ENCODE measurements at regions not wholly inside any gene's neighbourhood (a gene's known extent, or its start where the extent isn't known, plus 50 kb on each side); places are given as distances from the start of the nearest gene placed in this dataset.
"Not testable (repeated sequence)": the region's sequence is repeated elsewhere in the genome, so short reads cannot be mapped to it uniquely, and the experiment has no call there.

- no peak for TF ChIP-seq CTCF (IDR thresholded peaks at IDR 0.05; ENCODE audit: extremely low read depth, missing control alignments)
- no peak for DNase-seq (ENCODE audit: low spot score)
Measured at GRCh38 chr21:15660423-15660804, 69.4 kb upstream of the USP25 start.

DNA sequence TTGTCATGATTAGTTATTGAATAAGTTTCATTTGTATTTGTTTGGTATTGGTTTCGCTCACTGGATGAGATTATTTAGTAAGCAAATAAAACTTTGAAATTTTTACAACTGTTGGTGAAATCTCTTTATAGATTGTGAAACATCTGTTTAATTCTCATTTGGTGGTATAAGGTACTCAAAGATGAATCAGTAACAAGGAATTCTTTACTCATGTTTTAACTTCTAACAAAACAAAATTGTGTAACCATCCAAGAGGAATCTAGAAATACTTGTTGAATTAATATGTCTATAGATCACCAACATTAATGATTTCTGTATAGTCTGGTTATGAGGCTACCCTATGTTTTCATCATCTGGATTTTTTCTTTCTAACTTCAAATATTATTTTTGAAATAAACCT is 62.8 kb upstream of the USP25 start:
- no peak for TF ChIP-seq CTCF (IDR thresholded peaks at IDR 0.05; ENCODE audit: extremely low read depth, missing control alignments)
- DNase-seq (ENCODE audit: low spot score): no peak

GRCh38 chr21:15667819-15668218 is 62.0 kb upstream of the USP25 start:
- DNase-seq (ENCODE audit: low spot score): no peak
- no peak for TF ChIP-seq CTCF (IDR thresholded peaks at IDR 0.05; ENCODE audit: extremely low read depth, missing control alignments)

DNA sequence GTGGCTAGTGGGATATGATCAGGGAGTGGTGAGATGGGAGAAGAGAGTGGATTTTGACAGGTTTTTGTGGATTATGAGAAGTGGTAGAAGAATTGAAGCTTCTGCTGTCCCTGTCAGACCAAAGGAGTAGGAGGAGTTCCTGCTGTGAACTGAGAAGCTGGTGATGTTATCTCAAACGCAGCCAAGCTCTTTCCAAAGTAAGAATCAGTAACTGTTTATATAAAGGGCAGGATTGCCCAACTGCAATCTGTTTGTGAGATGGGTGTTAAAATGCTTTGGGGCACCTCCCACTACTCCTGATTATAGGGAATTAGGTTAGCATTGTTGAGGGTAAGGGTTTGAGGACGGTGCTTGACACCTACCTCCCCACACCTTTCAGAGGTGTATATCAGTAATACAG is 60.5 kb upstream of the USP25 start:
- TF ChIP-seq CTCF (IDR thresholded peaks at IDR 0.05; ENCODE audit: extremely low read depth, missing control alignments): no peak
- no peak for DNase-seq (ENCODE audit: low spot score)

DNA sequence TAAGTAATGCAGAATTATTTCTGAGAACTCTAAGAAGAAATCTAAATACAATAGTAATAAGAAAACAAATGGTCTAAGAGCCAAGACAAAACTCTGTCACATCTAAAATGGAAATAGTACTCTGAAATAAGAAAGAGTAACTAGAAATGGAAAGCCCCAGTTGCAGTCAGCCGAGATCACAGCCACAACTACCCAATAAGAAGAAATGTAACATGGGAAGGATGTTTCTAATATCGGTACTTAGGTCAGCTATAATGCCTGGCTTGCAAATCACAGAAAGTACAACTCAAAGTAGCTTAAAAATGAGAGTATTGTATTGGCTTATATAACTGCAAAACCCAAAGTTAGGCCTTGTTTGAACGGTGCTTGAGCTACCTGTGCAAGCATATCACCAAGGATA is 58.6 kb upstream of the USP25 start:
- TF ChIP-seq CTCF (IDR thresholded peaks at IDR 0.05; ENCODE audit: extremely low read depth, missing control alignments): no peak
- peak; percentile 50 for DNase-seq (ENCODE audit: low spot score)

DNA sequence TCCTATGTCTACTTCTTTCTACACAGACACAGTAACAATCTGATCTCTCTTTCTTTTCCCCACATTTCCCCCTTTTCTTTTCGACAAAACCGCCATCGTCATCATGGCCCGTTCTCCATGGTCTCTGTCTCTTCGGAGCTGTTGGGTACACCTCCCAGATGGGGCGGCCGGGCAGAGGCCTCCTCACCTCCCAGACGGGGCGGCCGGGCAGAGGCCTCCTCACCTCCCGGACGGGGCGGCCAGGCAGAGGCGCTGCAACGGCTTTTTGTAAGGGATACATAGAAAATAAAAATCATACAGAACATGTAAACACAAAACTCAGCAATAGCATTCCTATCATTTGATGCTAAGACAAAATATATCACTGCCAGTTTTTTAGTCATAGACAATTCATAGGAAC is 57.2 kb upstream of the USP25 start:
- not testable (repeated sequence) for DNase-seq (ENCODE audit: low spot score)

- TF ChIP-seq CTCF (IDR thresholded peaks at IDR 0.05; ENCODE audit: extremely low read depth, missing control alignments): no peak
- no peak for DNase-seq (ENCODE audit: low spot score)
Measured at GRCh38 chr21:15676935-15677334, 52.8 kb upstream of the USP25 start.

DNA sequence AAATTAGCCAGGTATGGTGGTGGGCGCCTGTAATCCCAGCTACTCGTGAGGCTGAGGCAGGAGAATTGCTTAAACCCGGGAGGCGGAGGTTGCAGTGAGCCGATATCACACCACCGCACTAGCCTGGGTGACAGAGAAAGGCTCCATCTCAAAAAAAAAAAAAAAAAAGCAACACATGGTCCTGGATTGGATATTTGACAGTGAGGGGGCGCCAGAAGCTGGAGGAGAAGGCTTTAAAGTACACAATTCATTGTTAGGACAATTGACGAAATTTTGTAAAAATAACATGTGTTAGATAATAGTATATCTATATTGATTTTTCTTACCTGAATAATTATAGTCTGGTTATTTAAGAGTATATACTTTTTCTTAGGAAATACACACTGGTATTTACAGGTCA is 50.2 kb upstream of the USP25 start:
- no peak for DNase-seq (ENCODE audit: low spot score)
- no peak for TF ChIP-seq CTCF (IDR thresholded peaks at IDR 0.05; ENCODE audit: extremely low read depth, missing control alignments)

All from GM20000 (cell line).